IMR-90 (cell line): ENCODE measurements at regions not wholly inside any gene's neighbourhood (a gene's known extent, or its start where the extent isn't known, plus 50 kb on each side); places are given as distances from the start of the nearest gene placed in this dataset.

Source experiments
- ATAC-seq: fragments of 200-7000 bp; cut with Tn5 transposase; 2 replicates; pipeline ENCODE4 v1.9.1; 2020; ENCODE audit warnings: low read depth, mild to moderate bottlenecking, moderate library complexity
- BruUV-seq: library from RNA; stranded (reverse); fragments of 400-500 nt; replicated peaks from 2 replicates; lab custom pipeline; 2021; lab: Mats Ljungman, UMichigan
- CTCF ChIA-PET: fragments of 300-600 bp; formaldehyde crosslinking; extraction: SDS; loops from one replicate; lab custom pipeline; 2021; ENCODE audit warnings: antibody characterized with exemption; lab: Yijun Ruan, JAX
- POLR2A ChIA-PET: fragments of 300-600 bp; sonication (Branson Sonifier 250); formaldehyde crosslinking; loops from one replicate; lab custom pipeline; 2022; ENCODE audit warnings: antibody characterized with exemption; ENCODE audit not compliant: unreplicated experiment; lab: Charles Lee
- DNase-seq: peaks from one replicate; pipeline ENCODE4 v3.0.0; 2013
- H2AFZ ChIP-seq: replicated peaks from 2 replicates; pipeline ENCODE3; 2013; ENCODE audit warnings: low read length, mild to moderate bottlenecking; ENCODE audit not compliant: poor library complexity
- H2AK5ac ChIP-seq: 2 replicates; pipeline ENCODE4 v1.6.1; 2013; ENCODE audit warnings: low read depth, low read length, inconsistent platforms
- H2AK9ac ChIP-seq: replicated peaks from 2 replicates; pipeline ENCODE3; 2013; ENCODE audit warnings: mild to moderate bottlenecking, low read depth, low read length, moderate library complexity; ENCODE audit not compliant: poor library complexity
- H2BK120ac ChIP-seq: 2 replicates; pipeline ENCODE4 v1.6.1; 2013; ENCODE audit warnings: low read depth, low read length, inconsistent platforms
- H2BK15ac ChIP-seq: 3 replicates; pipeline ENCODE4 v1.6.1; 2013; ENCODE audit warnings: low read depth, low read length, inconsistent platforms
- H2BK20ac ChIP-seq: 2 replicates; pipeline ENCODE4 v1.6.1; 2013; ENCODE audit warnings: low read depth, mild to moderate bottlenecking, inconsistent platforms, low read length, moderate library complexity
- H2BK5ac ChIP-seq: 2 replicates; pipeline ENCODE4 v1.6.1; 2013; ENCODE audit warnings: mild to moderate bottlenecking, low read depth, low read length, inconsistent platforms; ENCODE audit not compliant: poor library complexity, severe bottlenecking
- H3K14ac ChIP-seq: replicated peaks from 2 replicates; pipeline ENCODE4 v1.6.1; 2013; ENCODE audit warnings: low read depth, low read length, inconsistent platforms
- H3K18ac ChIP-seq: 2 replicates; pipeline ENCODE4 v1.6.1; 2013; ENCODE audit warnings: low read depth, low read length, control low read depth
- H3K23ac ChIP-seq: 2 replicates; pipeline ENCODE4 v1.6.1; 2013; ENCODE audit warnings: low read depth, low read length, inconsistent platforms
- H3K27ac ChIP-seq: 2 replicates; pipeline ENCODE4 v1.5.1; 2013; ENCODE audit warnings: mild to moderate bottlenecking, control low read depth, low read length; ENCODE audit not compliant: insufficient read depth
- H3K27me3 ChIP-seq: 2 replicates; pipeline ENCODE4 v1.6.1; 2013; ENCODE audit warnings: low read length; ENCODE audit not compliant: control insufficient read depth, insufficient read depth
- H3K36me3 ChIP-seq: 2 replicates; pipeline ENCODE4 v1.6.1; 2013; ENCODE audit warnings: low read length, mixed read lengths; ENCODE audit not compliant: control insufficient read depth, insufficient read depth
- H3K4ac ChIP-seq: 2 replicates; pipeline ENCODE4 v1.6.1; 2013; ENCODE audit warnings: low read depth, low read length, inconsistent platforms
- H3K4me1 ChIP-seq: 2 replicates; pipeline ENCODE4 v1.6.1; 2013; ENCODE audit warnings: low read length, mixed read lengths; ENCODE audit not compliant: control insufficient read depth, insufficient read depth
- H3K4me2 ChIP-seq: 2 replicates; pipeline ENCODE4 v1.6.1; 2013; ENCODE audit warnings: low read depth, mild to moderate bottlenecking, control low read depth, low read length, moderate library complexity
- H3K4me3 ChIP-seq: 2 replicates; pipeline ENCODE4 v1.5.1; 2013; ENCODE audit warnings: low read depth, mild to moderate bottlenecking, control low read depth, low read length, moderate library complexity; ENCODE audit not compliant: insufficient read depth
- H3K56ac ChIP-seq: 2 replicates; pipeline ENCODE4 v1.6.1; 2013; ENCODE audit warnings: low read length, inconsistent platforms; ENCODE audit not compliant: insufficient read depth; ENCODE audit errors: extremely low read depth
- H3K79me1 ChIP-seq, 2 experiments: 2 replicates each; pipeline ENCODE4 v1.6.1; 2013; ENCODE audit warnings: low read length in 2 of 2, inconsistent platforms in 1 of 2, low read depth in 1 of 2
- H3K9ac ChIP-seq: 2 replicates; pipeline ENCODE4 v1.6.1; 2013; ENCODE audit warnings: low read depth, low read length, control low read depth
- H3K9me1 ChIP-seq: 2 replicates; pipeline ENCODE4 v1.6.1; 2013; ENCODE audit warnings: low read length, inconsistent platforms; ENCODE audit not compliant: insufficient read depth
- H3K9me3 ChIP-seq: 2 replicates; pipeline ENCODE4 v1.6.1; 2013; ENCODE audit warnings: low read length; ENCODE audit not compliant: control insufficient read depth, insufficient read depth
- H4K20me1 ChIP-seq: 2 replicates; pipeline ENCODE4 v1.6.1; 2013; ENCODE audit warnings: low read length, inconsistent platforms; ENCODE audit not compliant: insufficient read depth
- H4K5ac ChIP-seq: 2 replicates; pipeline ENCODE4 v1.6.1; 2013; ENCODE audit warnings: mild to moderate bottlenecking, low read depth, low read length, control low read depth
- H4K8ac ChIP-seq, 2 experiments: 2 replicates each; pipeline ENCODE4 v1.6.1; 2013; ENCODE audit warnings: low read depth in 2 of 2, low read length in 2 of 2, control low read depth in 1 of 2, inconsistent platforms in 1 of 2
- H4K91ac ChIP-seq: 2 replicates; pipeline ENCODE4 v1.6.1; 2013; ENCODE audit warnings: low read depth, low read length, inconsistent platforms; ENCODE audit not compliant: insufficient read depth
- BHLHE40 ChIP-seq: fragments of 150-350 bp; IDR thresholded peaks from 2 replicates; pipeline ENCODE4 v1.6.1; 2016; ENCODE audit warnings: mild to moderate bottlenecking, low read depth, low read length
- CEBPB ChIP-seq: IDR thresholded peaks from 2 replicates; pipeline ENCODE4 v1.6.1; 2012; ENCODE audit warnings: low read depth, low read length, improper control_type of control experiment
- CHD1 ChIP-seq: IDR thresholded peaks from 2 replicates; pipeline ENCODE4 v1.6.1; 2012; ENCODE audit warnings: low read depth, low read length, improper control_type of control experiment
- FOS ChIP-seq: fragments of 150-350 bp; IDR thresholded peaks from 2 replicates; pipeline ENCODE4 v1.6.1; 2016; ENCODE audit warnings: low read depth, low read length
- MAFK ChIP-seq: IDR thresholded peaks from 2 replicates; pipeline ENCODE4 v1.6.1; 2012; ENCODE audit warnings: low read depth, low read length, improper control_type of control experiment
- NFE2L2 ChIP-seq: fragments of 150-350 bp; IDR thresholded peaks from 2 replicates; pipeline ENCODE4 v1.6.1; 2016; ENCODE audit warnings: low read depth, mild to moderate bottlenecking, low read length
- POLR2A ChIP-seq: IDR thresholded peaks from 2 replicates; pipeline ENCODE4 v1.6.1; 2012; ENCODE audit warnings: mild to moderate bottlenecking, low read depth, low read length
- RCOR1 ChIP-seq: IDR thresholded peaks from 2 replicates; pipeline ENCODE4 v1.6.1; 2012; ENCODE audit warnings: mild to moderate bottlenecking, low read length, improper control_type of control experiment; ENCODE audit not compliant: insufficient replicate concordance
- SMC3 ChIP-seq: fragments of 150-350 bp; IDR thresholded peaks from 2 replicates; pipeline ENCODE4 v1.6.1; 2016; ENCODE audit warnings: low read depth, mild to moderate bottlenecking, antibody characterized with exemption, low read length, moderate library complexity
- WGBS, 2 experiments: methylation state at CpG; one replicate each; pipeline versions ENCODE4 v1.1.5 to v1.1.7; 2013; ENCODE audit warnings: missing lambda C conversion rate in 2 of 2; ENCODE audit not compliant: insufficient read length in 1 of 2; ENCODE audit errors: extremely low coverage in 2 of 2; 5-methylcytosine and 5-hydroxymethylcytosine counted together
- dilution Hi-C: fragments of 300-500 bp; cut with HindIII; formaldehyde crosslinking; loops from one replicate; pipeline ENCODE4 v1.14.3; 2018; ENCODE audit warnings: low sequenced_read_pairs; ENCODE audit not compliant: unreplicated experiment
- in situ Hi-C: fragments of 300-500 bp; cut with MboI; formaldehyde crosslinking; loops from 3 replicates; pipeline ENCODE4 v1.14.3; 2019; ENCODE audit warnings: low sequenced_read_pairs, inconsistent platforms, mixed read lengths
- intact Hi-C: fragments of 100-400 bp; cut with micrococcal nuclease; formaldehyde crosslinking; loops from 2 replicates; pipeline ENCODE4 v1.10.0; 2022
- TF ChIP-seq, protein P1 (sequence below): conservative IDR thresholded peaks from 2 replicates; pipeline ENCODE4 v1.5.1; 2012; ENCODE audit warnings: mild to moderate bottlenecking, low read depth, low read length, improper control_type of control experiment

GRCh38 chr10:29804025-29804852 is 169.5 kb upstream of the SVIL start:
- Histone ChIP-seq H3K4me3 (no peak overlapping the region), H4K91ac (peak overlapping the region; percentile 99), H2BK20ac (peak overlapping the region; percentile 98), H4K20me1 (no peaks in the 10 kb centered on the region), H3K14ac (peak overlapping the region; percentile 98), H3K4me1 (peaks cover 31% of the 10 kb centered on the region), H3K4ac (peak overlapping the region; percentile 98), H3K9me3 (no peaks in the 10 kb centered on the region), H2AK9ac (peak overlapping the region; percentile 21), H2BK15ac (peak overlapping the region; percentile 99), H4K8ac (peak overlapping the region; percentile 89 to 90), H3K56ac (peak overlapping the region; percentile 79), H3K9me1 (peaks cover 38% of the 10 kb centered on the region), H3K36me3 (no peaks in the 10 kb centered on the region), H3K79me1 (peaks cover 0 to 13% of the 10 kb centered on the region in 2 experiments; a peak in 2 of 4 replicates), H2AFZ (no peak overlapping the region), H3K27me3 (no peaks in the 10 kb centered on the region), H3K23ac (peak overlapping the region; percentile 99), H3K27ac (peak overlapping the region; percentile 87), H2AK5ac (peak overlapping the region; percentile 96), H3K4me2 (peak overlapping the region; percentile 63), H2BK5ac (peak overlapping the region; percentile 99), H2BK120ac (peak overlapping the region; percentile 98), H3K9ac (peak overlapping the region; percentile 30; the same call in 1 of the 2 replicates), H3K18ac (peak overlapping the region; percentile 90), H4K5ac (peak overlapping the region; percentile 76)
- 0% methylated on average over 1 of the region's 5 CpGs; no CpG with 5 or more reads in 1 of the 2 experiments for WGBS, 2 experiments
- no TSS peak for BruUV-seq
- ChIA-PET CTCF (interaction anchor here (0.6 kb wide), 1 partner anchor 64 kb away, joined by 3 read pairs; no protein-coding TSS in a partner anchor), POLR2A (no interaction called here)
- TF ChIP-seq SMC3 (no peak; the same call in 1 of the 2 replicates), RCOR1 (peak; percentile 70), NFE2L2 (no peak), FOS (peak; percentile 86), CHD1 (peak; percentile 52; the same call in 1 of the 2 replicates), MAFK (no peak), BHLHE40 (no peak), CEBPB (peak; percentile 33; the same call in 1 of the 2 replicates), POLR2A (0 out of 2 replicates have a peak, but pooled peaks have one; percentile 15)
- TF ChIP-seq, protein P1, sequence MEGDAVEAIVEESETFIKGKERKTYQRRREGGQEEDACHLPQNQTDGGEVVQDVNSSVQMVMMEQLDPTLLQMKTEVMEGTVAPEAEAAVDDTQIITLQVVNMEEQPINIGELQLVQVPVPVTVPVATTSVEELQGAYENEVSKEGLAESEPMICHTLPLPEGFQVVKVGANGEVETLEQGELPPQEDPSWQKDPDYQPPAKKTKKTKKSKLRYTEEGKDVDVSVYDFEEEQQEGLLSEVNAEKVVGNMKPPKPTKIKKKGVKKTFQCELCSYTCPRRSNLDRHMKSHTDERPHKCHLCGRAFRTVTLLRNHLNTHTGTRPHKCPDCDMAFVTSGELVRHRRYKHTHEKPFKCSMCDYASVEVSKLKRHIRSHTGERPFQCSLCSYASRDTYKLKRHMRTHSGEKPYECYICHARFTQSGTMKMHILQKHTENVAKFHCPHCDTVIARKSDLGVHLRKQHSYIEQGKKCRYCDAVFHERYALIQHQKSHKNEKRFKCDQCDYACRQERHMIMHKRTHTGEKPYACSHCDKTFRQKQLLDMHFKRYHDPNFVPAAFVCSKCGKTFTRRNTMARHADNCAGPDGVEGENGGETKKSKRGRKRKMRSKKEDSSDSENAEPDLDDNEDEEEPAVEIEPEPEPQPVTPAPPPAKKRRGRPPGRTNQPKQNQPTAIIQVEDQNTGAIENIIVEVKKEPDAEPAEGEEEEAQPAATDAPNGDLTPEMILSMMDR: no peak
- intact Hi-C loops: loop anchor here (2.0 to 5.0 kb wide), 2 partner anchors 53 to 67 kb away; no protein-coding TSS in a partner anchor
- DNase-seq (peak; percentile 95), ATAC-seq (peak; percentile 61)
- dilution Hi-C loops: no loop called here
- in situ Hi-C loops: no loop called here
